HG02623 (cell line): ENCODE measurements at regions not wholly inside any gene's neighbourhood (a gene's known extent, or its start where the extent isn't known, plus 50 kb on each side); places are given as distances from the start of the nearest gene placed in this dataset.
"Not testable (repeated sequence)": the region's sequence is repeated elsewhere in the genome, so short reads cannot be mapped to it uniquely, and the experiment has no call there.

Experiments
- ATAC-seq: cut with Tn5 transposase; IDR thresholded peaks from one replicate; pipeline ENCODE4 v1.9.1; 2021; ENCODE audit warnings: moderate library complexity; ENCODE audit not compliant: unreplicated experiment

- ATAC-seq, result not testable (repeated sequence)
These were observed 179.8 kb downstream of the SPDYE17 start for GRCh38 chr7:76852362-76852761.

GRCh38 chr7:76851617-76852016, 180.5 kb downstream of the SPDYE17 start:
- ATAC-seq, result not testable (repeated sequence)

- not testable (repeated sequence) for ATAC-seq
These were observed 182.1 kb downstream of the SPDYE17 start for GRCh38 chr7:76849887-76850563.

- ATAC-seq, result not testable (repeated sequence)
These were observed 192.3 kb downstream of the SPDYE17 start for GRCh38 chr7:76839879-76840278.

- ATAC-seq, result not testable (repeated sequence)
These were observed 192.9 kb downstream of the SPDYE17 start for GRCh38 chr7:76839214-76839613.

- ATAC-seq, result not testable (repeated sequence)
These were observed 193.8 kb downstream of the SPDYE17 start for GRCh38 chr7:76838357-76838756.

- ATAC-seq, result not testable (repeated sequence)
These were observed 202.2 kb upstream of the POMZP3 start for GRCh38 chr7:76829233-76829632.

GRCh38 chr7:76826181-76826580, 199.1 kb upstream of the POMZP3 start:
- not testable (repeated sequence) for ATAC-seq

- ATAC-seq, result not testable (repeated sequence)
These were observed 182.8 kb upstream of the POMZP3 start for GRCh38 chr7:76809856-76810255.

- ATAC-seq, result not testable (repeated sequence)
These were observed 180.6 kb upstream of the POMZP3 start for GRCh38 chr7:76807588-76808100.

- ATAC-seq, result not testable (repeated sequence)
These were observed 179.4 kb upstream of the POMZP3 start for GRCh38 chr7:76806460-76806859.

GRCh38 chr7:76806010-76806409, 178.9 kb upstream of the POMZP3 start:
- not testable (repeated sequence) for ATAC-seq

GRCh38 chr7:76805262-76805661, 178.2 kb upstream of the POMZP3 start:
- ATAC-seq, result not testable (repeated sequence)

- ATAC-seq, result not testable (repeated sequence)
These were observed 170.6 kb upstream of the POMZP3 start for GRCh38 chr7:76797639-76798038.

- ATAC-seq, result not testable (repeated sequence)
These were observed 153.6 kb upstream of the POMZP3 start for GRCh38 chr7:76780693-76781092.

- ATAC-seq, result not testable (repeated sequence)
These were observed 147.2 kb upstream of the POMZP3 start for GRCh38 chr7:76774279-76774678.

GRCh38 chr7:76771980-76772379, 144.9 kb upstream of the POMZP3 start:
- not testable (repeated sequence) for ATAC-seq

GRCh38 chr7:76763977-76764376, 136.9 kb upstream of the POMZP3 start:
- ATAC-seq, result not testable (repeated sequence)

- not testable (repeated sequence) for ATAC-seq
These were observed 133.6 kb upstream of the POMZP3 start for GRCh38 chr7:76760546-76761220.

- not testable (repeated sequence) for ATAC-seq
These were observed 112.5 kb upstream of the POMZP3 start for GRCh38 chr7:76739538-76739937.

GRCh38 chr7:76736724-76737123, 109.6 kb upstream of the POMZP3 start:
- not testable (repeated sequence) for ATAC-seq

GRCh38 chr7:76736091-76736490, 109.0 kb upstream of the POMZP3 start:
- ATAC-seq, result not testable (repeated sequence)
